ENCODE measurements at regions not wholly inside any gene's neighbourhood (a gene's known extent, or its start where the extent isn't known, plus 50 kb on each side); places are given as distances from the start of the nearest gene placed in this dataset.
"Not testable (repeated sequence)": the region's sequence is repeated elsewhere in the genome, so short reads cannot be mapped to it uniquely, and the experiment has no call there.

- no peak for DNase-seq
These were observed 834.1 kb upstream of the GBE1 start for GRCh38 chr3:82595530-82595929.

GRCh38 chr3:82587174-82587573, 825.7 kb upstream of the GBE1 start:
- no peak for DNase-seq

- DNase-seq: no peak
These were observed 825.0 kb upstream of the GBE1 start for GRCh38 chr3:82586414-82586813.

GRCh38 chr3:82586002-82586401, 824.6 kb upstream of the GBE1 start:
- DNase-seq: not testable (repeated sequence)

- DNase-seq: not testable (repeated sequence)
These were observed 824.1 kb upstream of the GBE1 start for GRCh38 chr3:82585591-82585990.

- DNase-seq: not testable (repeated sequence)
These were observed 823.4 kb upstream of the GBE1 start for GRCh38 chr3:82584861-82585260.

GRCh38 chr3:82584415-82584814, 823.0 kb upstream of the GBE1 start:
- DNase-seq: not testable (repeated sequence)

- DNase-seq: no peak
These were observed 819.9 kb upstream of the GBE1 start for GRCh38 chr3:82581350-82581749.

GRCh38 chr3:82572721-82573120, 811.3 kb upstream of the GBE1 start:
- no peak for DNase-seq

- no peak for DNase-seq
These were observed 807.4 kb upstream of the GBE1 start for GRCh38 chr3:82568776-82569338.

- DNase-seq: no peak
These were observed 805.7 kb upstream of the GBE1 start for GRCh38 chr3:82567029-82567600.

- no peak for DNase-seq
These were observed 801.5 kb upstream of the GBE1 start for GRCh38 chr3:82562896-82563295.

GRCh38 chr3:82561784-82562183, 800.3 kb upstream of the GBE1 start:
- no peak for DNase-seq

GRCh38 chr3:82558081-82558480, 796.6 kb upstream of the GBE1 start:
- no peak for DNase-seq

- DNase-seq: no peak
These were observed 794.7 kb upstream of the GBE1 start for GRCh38 chr3:82556113-82556512.

GRCh38 chr3:82542556-82542955, 781.1 kb upstream of the GBE1 start:
- not testable (repeated sequence) for DNase-seq

GRCh38 chr3:82521657-82522056, 760.2 kb upstream of the GBE1 start:
- no peak for DNase-seq

GRCh38 chr3:82520846-82521245, 759.4 kb upstream of the GBE1 start:
- no peak for DNase-seq

- DNase-seq: no peak
These were observed 748.6 kb upstream of the GBE1 start for GRCh38 chr3:82509951-82510603.

- no peak for DNase-seq
These were observed 747.8 kb upstream of the GBE1 start for GRCh38 chr3:82509106-82509842.

- DNase-seq: no peak
These were observed 744.8 kb upstream of the GBE1 start for GRCh38 chr3:82506204-82506603.

GRCh38 chr3:82505079-82505756, 743.8 kb upstream of the GBE1 start:
- no peak for DNase-seq

- DNase-seq: no peak
These were observed 736.7 kb upstream of the GBE1 start for GRCh38 chr3:82498186-82498585.

All from T-helper 9 cell (primary cell).